B cell (primary cell): ENCODE measurements at regions not wholly inside any gene's neighbourhood (a gene's known extent, or its start where the extent isn't known, plus 50 kb on each side); places are given as distances from the start of the nearest gene placed in this dataset.

Experiments
- ATAC-seq: fragments of 200-7000 bp; cut with Tn5 transposase; one replicate; pipeline ENCODE4 v1.10.0; 2021; ENCODE audit warnings: low read depth, mild to moderate bottlenecking, moderate number of reproducible peaks, moderate library complexity
- CTCF ChIA-PET: fragments of 350-600 bp; sonication (Branson Sonifier 250); formaldehyde crosslinking; loops from one replicate; lab custom pipeline; 2021; ENCODE audit warnings: antibody characterized with exemption, inconsistent platforms; lab: Charles Lee
- POLR2A ChIA-PET: fragments of 350-600 bp; sonication (Branson Sonifier 250); formaldehyde crosslinking; loops from one replicate; lab custom pipeline; 2021; ENCODE audit warnings: antibody characterized with exemption; lab: Charles Lee
- DNase-seq: peaks from one replicate; pipeline ENCODE4 v3.0.0; 2013
- H2AFZ ChIP-seq: 2 replicates; pipeline ENCODE4 v1.6.1; 2012; ENCODE audit warnings: mild to moderate bottlenecking, low read depth, low read length; ENCODE audit not compliant: insufficient read depth, poor library complexity, severe bottlenecking
- H3K27ac ChIP-seq, 2 donors: 1 replicate in 1 of 2; 2 replicates in 1 of 2; pipeline ENCODE4 v1.5.1; 2012 to 2013; ENCODE audit warnings: low read length in 2 of 2, mild to moderate bottlenecking in 2 of 2, moderate library complexity in 1 of 2
- H3K27me3 ChIP-seq, 4 experiments: fragments of 200-600 bp in 1 of 4; sonication (generic) in 1 of 4; replicated peaks in 1 of 4; 1 replicate in 2 of 4; 2 replicates in 2 of 4; pipeline versions ENCODE4 v1.6.1 to v1.7.0; 2013 to 2016; ENCODE audit warnings: low read length in 3 of 4, mild to moderate bottlenecking in 2 of 4, mixed read lengths in 1 of 4, moderate library complexity in 1 of 4; ENCODE audit not compliant: insufficient read depth in 4 of 4, control insufficient read depth in 3 of 4; ENCODE audit errors: control extremely low read depth in 1 of 4
- H3K36me3 ChIP-seq, 2 experiments: replicated peaks in 1 of 2; 1 replicate in 1 of 2; 2 replicates in 1 of 2; pipeline versions ENCODE4 v1.6.1 to v1.7.1; 2013; ENCODE audit warnings: low read length in 1 of 2; ENCODE audit not compliant: insufficient read depth in 2 of 2, control insufficient read depth in 1 of 2; ENCODE audit errors: control extremely low read depth in 1 of 2, extremely low read depth in 1 of 2
- H3K4me1 ChIP-seq, 2 donors: fragments of 200-600 bp in 1 of 2; sonication (generic) in 1 of 2; 1 replicate in 1 of 2; 2 replicates in 1 of 2; pipeline versions ENCODE4 v1.5.1 to v1.6.1; 2013 to 2017; ENCODE audit warnings: low read length in 2 of 2; ENCODE audit not compliant: control insufficient read depth in 2 of 2, insufficient read depth in 2 of 2
- H3K4me2 ChIP-seq: replicated peaks from 2 replicates; pipeline ENCODE3; 2012; ENCODE audit warnings: mild to moderate bottlenecking, low read depth, low read length; ENCODE audit not compliant: poor library complexity, severe bottlenecking
- H3K4me3 ChIP-seq, 5 experiments: fragments of 200-600 bp in 1 of 5; sonication (generic) in 1 of 5; 1 replicate in 3 of 5; 2 replicates in 2 of 5; pipeline versions ENCODE4 v1.5.1 to v1.7.0; 2011 to 2016; ENCODE audit warnings: low read length in 4 of 5, mild to moderate bottlenecking in 4 of 5, low read depth in 2 of 5, control low read depth in 1 of 5, moderate library complexity in 1 of 5; ENCODE audit not compliant: insufficient read depth in 1 of 5; ENCODE audit errors: control extremely low read depth in 1 of 5, extremely low read depth in 1 of 5
- H3K79me2 ChIP-seq: fragments of 200-600 bp; sonication (generic); one replicate; pipeline ENCODE4 v1.6.0; 2016; ENCODE audit warnings: low read length; ENCODE audit not compliant: control insufficient read depth, insufficient read depth
- H3K9ac ChIP-seq: fragments of 200-600 bp; sonication (generic); 2 replicates; pipeline ENCODE4 v1.6.1; 2017; ENCODE audit warnings: mild to moderate bottlenecking, low read length, moderate library complexity
- H3K9me3 ChIP-seq, 3 donors: one replicate each; pipeline versions ENCODE4 v1.6.1 to v1.7.1; 2013; ENCODE audit warnings: low read length in 2 of 3; ENCODE audit not compliant: control insufficient read depth in 2 of 3, insufficient read depth in 1 of 3; ENCODE audit errors: control extremely low read depth in 1 of 3
- H4K20me1 ChIP-seq: 2 replicates; pipeline ENCODE4 v1.6.0; 2012; ENCODE audit warnings: mild to moderate bottlenecking, low read length; ENCODE audit not compliant: insufficient read depth, control insufficient read depth, poor library complexity, severe bottlenecking
- H3K27ac Mint-ChIP-seq: one replicate; pipeline ENCODE4 v1.8.0; 2021; ENCODE audit warnings: mixed read lengths
- H3K27me3 Mint-ChIP-seq: one replicate; pipeline ENCODE4 v1.8.0; 2021; ENCODE audit warnings: mixed read lengths
- H3K4me1 Mint-ChIP-seq: one replicate; pipeline ENCODE4 v1.8.0; 2021; ENCODE audit warnings: mixed read lengths
- H3K4me3 Mint-ChIP-seq: one replicate; pipeline ENCODE4 v1.8.0; 2021; ENCODE audit warnings: mixed read lengths
- H3K9me3 Mint-ChIP-seq: one replicate; pipeline ENCODE4 v1.8.0; 2022; ENCODE audit warnings: mixed read lengths; ENCODE audit not compliant: insufficient read depth
- CTCF ChIP-seq: fragments of 200-600 bp; IDR thresholded peaks from one replicate; pipeline ENCODE4 v1.8.0; 2022; ENCODE audit warnings: antibody characterized with exemption, mild to moderate bottlenecking
- EZH2 ChIP-seq: IDR thresholded peaks from 2 replicates; pipeline ENCODE4 v1.6.1; 2012; ENCODE audit warnings: borderline replicate concordance, low read depth, mild to moderate bottlenecking, moderate library complexity, low read length; ENCODE audit not compliant: insufficient read depth, poor library complexity, severe bottlenecking
- WGBS: methylation state at CpG from one replicate; pipeline ENCODE4 v1.1.5; 2013; ENCODE audit warnings: missing lambda C conversion rate; ENCODE audit not compliant: insufficient coverage; 5-methylcytosine and 5-hydroxymethylcytosine counted together
- intact Hi-C: fragments of 100-400 bp; cut with micrococcal nuclease; formaldehyde crosslinking; loops from one replicate; pipeline ENCODE4 v1.10.0; 2022

GRCh38 chr9:2336055-2336454, 285.5 kb upstream of the VLDLR start:
- no peak overlapping the region for H3K27ac Mint-ChIP-seq
- ATAC-seq = no peak
- Histone ChIP-seq H3K9me3 (no peaks in the 10 kb centered on the region), H4K20me1 (no peaks in the 10 kb centered on the region), H3K79me2 (no peaks in the 10 kb centered on the region), H3K27me3 (peaks cover 0 to 3% (median 0%) of the 10 kb centered on the region in 4 experiments), H3K4me2 (no peak overlapping the region), H3K4me1 (no peaks in the 10 kb centered on the region), H3K36me3 (no peaks in the 10 kb centered on the region), H3K27ac (no peak overlapping the region), H3K4me3 (no peak overlapping the region), H3K9ac (no peak overlapping the region), H2AFZ (no peak overlapping the region)
- WGBS = 84% methylated on average over 4 of the region's 4 CpGs
- CTCF ChIA-PET = no interaction called here
- TF ChIP-seq CTCF = no peak
- no peak for TF ChIP-seq EZH2
- POLR2A ChIA-PET = no interaction called here
- intact Hi-C loops = no loop called here
- H3K4me3 Mint-ChIP-seq = no peak overlapping the region
- H3K9me3 Mint-ChIP-seq = no peaks in the 10 kb centered on the region
- H3K4me1 Mint-ChIP-seq = no peaks in the 10 kb centered on the region
- no peaks in the 10 kb centered on the region for H3K27me3 Mint-ChIP-seq
- DNase-seq = no peak

- DNase-seq (no peak), ATAC-seq (no peak)
- Histone ChIP-seq H3K4me3 (no peak overlapping the region), H3K79me2 (no peaks in the 10 kb centered on the region), H3K4me1 (no peaks in the 10 kb centered on the region), H3K4me2 (no peak overlapping the region), H3K9ac (no peak overlapping the region), H3K27ac (no peak overlapping the region), H3K36me3 (no peaks in the 10 kb centered on the region), H2AFZ (no peak overlapping the region), H3K9me3 (no peaks in the 10 kb centered on the region), H4K20me1 (no peaks in the 10 kb centered on the region), H3K27me3 (peaks cover 0 to under 1% (median 0%) of the 10 kb centered on the region in 4 experiments)
- H3K27ac Mint-ChIP-seq = no peak overlapping the region
- no peak overlapping the region for H3K4me3 Mint-ChIP-seq
- no peaks in the 10 kb centered on the region for H3K27me3 Mint-ChIP-seq
- intact Hi-C loops = no loop called here
- TF ChIP-seq CTCF = no peak
- no peak for TF ChIP-seq EZH2
- 88% methylated on average over 1 of the region's 2 CpGs for WGBS
- H3K9me3 Mint-ChIP-seq = no peaks in the 10 kb centered on the region
- ChIA-PET CTCF (no interaction called here), POLR2A (no interaction called here)
- H3K4me1 Mint-ChIP-seq = no peaks in the 10 kb centered on the region
These were observed 284.5 kb upstream of the VLDLR start for GRCh38 chr9:2337131-2337530.
